ENCODE measurements at regions not wholly inside any gene's neighbourhood (a gene's known extent, or its start where the extent isn't known, plus 50 kb on each side); places are given as distances from the start of the nearest gene placed in this dataset.

- TF ChIP-seq CTCF (IDR thresholded peaks at IDR 0.05; ENCODE audit: low read depth, low read length) (no peak), EZH2phosphoT487 (IDR thresholded peaks at IDR 0.05; ENCODE audit: low read depth) (no peak)
These were observed 516.6 kb upstream of the RGS18 start for GRCh38 chr1:191641420-191642260.
